GM03348 (cell line): ENCODE measurements at regions not wholly inside any gene's neighbourhood (a gene's known extent, or its start where the extent isn't known, plus 50 kb on each side); places are given as distances from the start of the nearest gene placed in this dataset.
A peak's percentile ranks its signal among the peaks of the same experiment; 100 is the strongest.
"Not testable (repeated sequence)": the region's sequence is repeated elsewhere in the genome, so short reads cannot be mapped to it uniquely, and the experiment has no call there.

Experiments
- DNase-seq: peaks from one replicate; pipeline ENCODE4 v3.0.0; 2012; ENCODE audit warnings: low spot score

- DNase-seq: no peak
These were observed 55.7 kb upstream of the FAT3 start for GRCh38 chr11:92168936-92169335.

DNA sequence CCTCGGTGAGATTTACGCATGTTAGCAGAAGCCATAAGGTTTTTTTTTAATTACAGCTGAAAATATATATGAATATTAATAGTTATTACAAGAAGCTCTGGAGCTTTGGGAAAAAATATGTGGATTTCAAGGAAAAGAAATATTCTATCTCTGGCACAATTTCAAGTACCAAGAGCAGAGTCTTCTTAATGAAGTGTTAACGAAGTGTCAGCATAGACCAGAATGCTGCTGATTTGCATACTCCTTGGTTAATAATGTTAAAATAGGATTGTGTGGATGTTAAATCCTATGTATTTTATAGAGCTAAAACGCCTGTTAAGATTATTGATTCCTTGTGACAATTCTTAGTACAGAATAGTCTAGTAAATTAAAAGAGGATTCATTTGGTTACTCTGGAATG is 57.0 kb upstream of the FAT3 start:
- no peak for DNase-seq

DNA sequence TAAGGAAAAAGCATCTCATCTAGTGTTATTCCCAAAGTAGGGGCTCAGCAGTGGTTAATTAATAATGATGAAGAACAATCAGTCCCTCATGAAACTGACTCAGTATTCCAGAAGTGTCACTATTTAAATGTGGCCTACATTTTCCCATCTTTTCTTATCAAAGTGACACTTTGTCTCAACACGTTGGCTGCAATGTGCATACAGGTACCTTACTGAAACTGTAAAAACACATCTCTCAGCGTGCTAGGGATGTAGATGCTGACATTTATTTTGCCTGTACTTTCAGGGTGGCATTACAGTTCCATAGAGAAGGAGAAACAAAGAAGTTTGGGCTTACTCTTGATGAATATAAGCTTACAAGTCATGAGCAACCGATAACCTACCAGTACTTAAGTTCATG is 58.3 kb upstream of the FAT3 start:
- no peak for DNase-seq

DNA sequence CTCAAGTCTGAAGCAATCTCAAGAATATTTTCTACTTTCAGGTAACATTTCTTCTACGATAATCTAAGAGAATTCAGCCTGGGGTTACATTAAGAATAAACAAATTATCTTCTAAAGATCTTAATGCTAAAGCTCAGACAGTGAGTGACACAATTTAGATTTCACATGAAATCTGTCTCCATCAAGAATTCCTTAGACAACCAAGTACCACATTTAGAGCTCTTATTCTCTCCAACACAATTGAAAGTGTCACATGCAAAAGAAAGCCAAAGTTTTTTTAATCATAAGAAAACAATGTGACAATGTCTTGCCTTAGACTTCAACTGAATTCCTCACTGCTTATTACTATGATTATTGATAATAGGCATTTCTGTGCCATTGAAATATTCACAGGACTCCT is 60.7 kb upstream of the FAT3 start:
- DNase-seq: no peak

DNA sequence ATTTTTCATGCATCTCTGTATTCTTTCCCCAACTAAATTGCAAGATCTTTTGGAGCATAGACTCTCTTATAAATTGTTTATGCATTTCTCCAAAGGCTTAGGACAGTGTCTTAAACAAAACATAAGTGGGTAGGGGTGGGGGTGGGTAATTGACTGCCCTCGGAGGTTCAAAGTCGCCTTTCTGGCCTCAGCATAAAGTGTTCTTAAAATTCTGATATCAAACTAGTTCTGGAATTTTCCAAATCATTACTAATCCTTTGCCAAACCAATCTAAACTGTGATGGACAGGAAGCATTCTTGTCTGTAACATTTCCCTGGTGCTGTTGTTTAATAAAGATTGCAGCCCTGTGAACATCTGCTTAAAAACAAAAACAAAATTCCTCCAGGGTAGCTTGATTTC is 61.8 kb upstream of the FAT3 start:
- no peak for DNase-seq

GRCh38 chr11:92159931-92160330 is 64.7 kb upstream of the FAT3 start:
- no peak for DNase-seq

- DNase-seq: not testable (repeated sequence)
These were observed 67.2 kb upstream of the FAT3 start for GRCh38 chr11:92157390-92157789.

DNA sequence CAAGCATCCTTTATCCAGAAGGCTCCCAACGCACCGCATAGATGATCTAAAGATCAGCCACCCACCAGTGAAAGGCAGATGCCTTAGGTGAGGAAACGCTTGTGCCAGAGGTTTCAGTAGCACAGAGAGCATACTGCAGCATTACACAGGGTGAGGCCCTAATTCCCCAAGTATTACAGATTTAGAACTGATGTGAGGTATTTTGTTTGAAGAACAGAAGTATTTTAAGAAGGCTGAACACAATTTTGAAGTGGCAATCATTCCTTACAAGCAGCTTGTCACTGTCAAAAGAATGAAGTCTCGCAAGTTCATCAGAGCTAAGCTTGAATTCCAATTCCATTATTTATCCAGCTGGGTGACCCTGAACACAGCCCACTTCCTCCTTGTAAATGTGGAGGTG is 70.0 kb upstream of the FAT3 start:
- no peak for DNase-seq

- DNase-seq: no peak
These were observed 70.5 kb upstream of the FAT3 start for GRCh38 chr11:92154110-92154509.

- DNase-seq: no peak
These were observed 71.1 kb upstream of the FAT3 start for GRCh38 chr11:92153542-92153941.

- no peak for DNase-seq
These were observed 72.4 kb upstream of the FAT3 start for GRCh38 chr11:92152245-92152644.

DNA sequence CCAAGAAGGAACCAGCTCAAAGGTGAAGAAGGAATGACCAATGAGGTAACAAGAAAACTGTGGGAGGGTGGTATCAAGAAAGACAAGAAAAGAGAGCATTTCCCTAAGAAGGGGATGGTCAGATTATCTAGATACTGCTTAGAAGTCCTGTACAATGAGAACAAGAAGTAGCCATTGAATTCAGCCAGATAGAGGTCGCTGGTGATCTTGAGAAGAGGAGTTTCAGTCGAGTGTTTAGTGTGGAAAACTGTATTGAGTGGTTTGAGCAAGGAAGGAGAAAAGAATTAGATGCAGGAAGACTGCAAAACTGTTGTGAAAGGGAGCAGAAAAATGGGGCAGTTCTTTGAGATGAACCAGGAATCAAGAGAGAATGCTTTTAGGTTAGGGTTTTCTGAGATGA is 74.6 kb upstream of the FAT3 start:
- peak; percentile 42 for DNase-seq

DNA sequence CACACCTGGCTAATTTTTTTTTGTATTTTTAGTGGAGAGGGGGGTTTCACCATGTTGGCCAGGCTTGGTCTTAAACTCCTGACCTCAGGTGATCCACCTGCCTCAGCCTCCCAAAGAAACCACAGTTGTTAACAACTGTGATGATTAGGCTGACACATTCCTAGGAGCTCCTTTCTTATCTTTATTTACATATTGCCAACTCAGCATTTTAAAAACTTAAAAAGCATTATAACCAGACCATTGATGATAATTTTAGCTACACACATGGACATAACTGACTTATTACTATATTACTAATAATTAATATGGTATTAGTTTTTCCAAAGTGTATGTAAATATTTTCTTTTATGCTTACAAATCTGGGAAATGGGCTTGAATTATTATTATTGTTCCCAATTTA is 82.9 kb upstream of the FAT3 start:
- no peak for DNase-seq

DNA sequence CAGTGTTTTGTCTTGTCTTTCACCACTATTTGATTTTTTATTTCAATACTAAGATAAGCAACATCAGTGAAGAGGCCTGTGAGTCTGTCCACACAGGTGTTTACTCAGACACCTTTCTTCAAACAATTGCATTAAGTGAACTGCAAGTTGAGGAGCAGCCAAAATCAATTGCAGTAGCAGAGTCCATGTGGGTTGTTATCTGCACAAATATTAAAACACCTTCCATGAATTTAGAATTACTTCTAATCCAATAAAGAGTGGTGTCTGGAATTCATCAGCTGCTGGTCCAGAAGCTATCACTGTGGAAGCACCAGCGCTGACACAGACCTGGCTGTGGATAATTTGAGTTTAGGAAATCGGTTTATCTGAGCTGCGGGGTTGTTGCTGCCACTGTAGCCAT is 83.5 kb upstream of the FAT3 start:
- DNase-seq: no peak

DNA sequence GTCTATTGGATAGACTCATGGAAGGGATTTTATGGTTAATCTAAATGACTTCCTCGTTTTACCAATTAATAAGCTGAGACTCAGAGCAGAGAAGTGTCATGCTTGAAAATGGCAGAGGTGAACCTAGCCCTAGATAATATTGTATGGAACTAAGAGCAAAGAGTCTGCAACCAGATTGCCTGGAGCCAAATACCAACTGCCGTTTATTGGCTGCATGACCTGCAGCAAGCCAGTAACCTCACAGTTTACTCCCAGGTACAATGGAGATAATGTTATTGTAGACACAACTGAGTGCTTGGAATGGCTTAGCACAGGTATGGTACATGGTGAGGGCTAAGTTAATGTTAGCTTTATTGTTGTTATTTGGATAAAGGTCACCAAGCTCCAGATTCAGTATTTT is 84.6 kb upstream of the FAT3 start:
- no peak for DNase-seq

DNA sequence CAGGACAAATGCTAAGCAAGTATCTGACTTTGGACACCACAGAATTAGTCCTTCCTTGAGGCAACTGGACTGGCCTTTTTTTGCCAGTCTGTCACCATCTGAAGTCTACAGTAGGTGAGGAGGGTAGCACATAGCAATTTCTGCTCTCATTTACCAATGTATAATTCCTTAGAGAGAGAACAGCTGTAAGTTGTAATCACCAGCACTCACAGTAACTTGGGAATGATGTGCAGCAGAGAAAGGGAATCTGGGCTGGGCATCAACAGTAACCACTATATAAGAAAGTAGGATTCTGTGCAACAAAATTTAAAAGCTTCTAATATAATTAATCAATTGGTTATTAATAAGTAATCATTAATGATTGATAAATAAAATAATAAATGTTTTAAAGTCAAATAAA is 86.3 kb upstream of the FAT3 start:
- no peak for DNase-seq

DNA sequence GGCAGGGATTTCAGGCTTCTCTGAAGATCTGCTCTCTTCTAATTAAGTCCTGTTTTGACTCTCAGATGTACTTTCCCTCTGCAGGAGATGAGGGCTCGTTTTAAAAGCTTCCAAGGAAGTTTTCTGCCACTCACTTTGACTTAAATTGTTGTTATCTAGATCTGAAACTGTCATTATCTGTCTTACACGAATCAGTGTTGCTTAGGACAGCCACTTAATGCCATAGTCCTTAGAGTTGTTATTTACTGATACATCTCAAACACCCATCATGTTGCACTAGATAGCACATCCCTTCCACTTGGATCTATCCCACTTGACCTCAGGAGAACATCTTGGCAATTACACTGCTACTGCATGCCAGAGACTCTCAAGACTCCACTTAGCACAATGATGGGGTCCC is 86.9 kb upstream of the FAT3 start:
- no peak for DNase-seq

DNA sequence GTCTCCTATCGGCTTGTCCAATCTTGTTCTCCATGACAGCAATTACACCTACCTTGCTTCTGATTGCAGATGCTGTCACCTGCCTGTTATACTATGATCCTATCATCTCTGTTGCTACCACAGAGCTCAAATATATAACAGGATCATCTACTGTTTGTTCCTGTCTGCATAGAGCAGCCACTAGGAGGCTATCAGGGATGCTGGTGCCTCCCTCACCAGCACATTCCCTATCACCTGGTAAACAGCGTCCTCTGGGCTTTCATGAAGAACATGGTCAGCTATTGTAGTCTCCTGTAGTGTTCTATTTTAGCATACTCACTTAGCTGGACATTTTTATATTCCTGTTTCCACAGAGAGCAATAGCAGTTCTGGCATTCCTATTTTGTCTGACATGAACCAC is 87.8 kb upstream of the FAT3 start:
- DNase-seq: no peak

GRCh38 chr11:92131289-92131865 is 93.2 kb upstream of the FAT3 start:
- peak; percentile 57 for DNase-seq

DNA sequence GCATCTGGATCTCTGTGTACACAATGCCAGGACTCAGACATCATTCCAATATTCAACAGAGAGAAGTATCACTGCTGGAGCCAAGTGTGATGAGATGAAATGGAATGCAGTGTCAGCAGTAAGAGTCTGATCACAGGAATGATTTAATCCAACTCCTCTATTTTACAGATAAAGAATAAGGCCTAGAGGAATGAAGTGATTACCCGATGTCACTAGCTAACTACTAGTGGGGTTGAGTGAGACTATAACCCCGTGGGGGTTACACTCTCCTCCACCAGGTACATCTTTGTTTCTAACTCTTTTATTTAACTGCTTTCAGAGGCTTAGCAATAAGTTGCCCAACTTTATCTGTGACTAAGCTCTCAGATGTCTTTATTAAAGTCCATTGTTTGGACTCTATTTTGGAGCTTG is 94.2 kb upstream of the FAT3 start:
- DNase-seq: peak; percentile 28

DNA sequence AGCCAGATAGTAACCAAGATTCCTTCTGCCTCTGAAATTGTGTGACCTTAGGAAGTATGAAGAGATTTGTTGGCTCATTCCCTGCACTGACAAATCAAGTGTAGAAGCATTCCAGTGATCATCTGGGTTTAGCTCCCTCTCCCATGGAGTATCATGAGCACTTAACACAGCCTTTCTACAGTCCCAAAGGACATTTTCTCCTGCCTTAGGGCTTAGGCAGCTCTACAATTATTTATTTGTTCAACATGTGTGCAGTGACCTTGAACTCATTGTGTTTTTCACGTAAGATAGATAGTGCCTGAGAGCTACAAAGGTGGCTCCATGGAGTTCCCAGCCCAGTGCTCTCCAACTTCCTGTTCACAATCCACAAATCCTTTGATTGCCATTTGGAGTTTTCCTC is 94.8 kb upstream of the FAT3 start:
- no peak for DNase-seq

GRCh38 chr11:92128026-92128425 is 96.6 kb upstream of the FAT3 start:
- no peak for DNase-seq

DNA sequence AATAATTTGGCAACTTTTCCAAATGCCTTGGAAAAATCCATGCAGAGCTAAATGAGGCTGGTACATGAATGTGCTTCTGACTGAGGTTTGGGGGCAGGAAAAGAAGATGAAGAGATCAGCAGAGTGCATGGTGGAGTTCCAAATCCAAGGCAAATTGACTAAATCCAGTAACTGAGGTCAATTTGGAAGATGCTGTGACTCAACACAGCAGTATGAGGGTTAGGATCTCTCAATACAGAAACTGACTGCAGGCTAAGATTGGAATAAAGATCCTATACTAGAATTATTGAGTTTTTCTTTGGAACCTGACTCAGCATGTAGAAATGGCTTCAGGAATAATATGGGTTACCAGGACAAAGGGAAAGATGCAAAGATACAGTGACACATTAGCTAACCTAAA is 99.3 kb upstream of the FAT3 start:
- DNase-seq: peak; percentile 16

- peak; percentile 18 for DNase-seq
These were observed 101.1 kb upstream of the FAT3 start for GRCh38 chr11:92123540-92123939.

- DNase-seq: no peak
These were observed 102.1 kb upstream of the FAT3 start for GRCh38 chr11:92122561-92122960.
